ENCODE measurements at regions not wholly inside any gene's neighbourhood (a gene's known extent, or its start where the extent isn't known, plus 50 kb on each side); places are given as distances from the start of the nearest gene placed in this dataset.

GRCh38 chr4:66095065-66095464 is 424.8 kb upstream of the EPHA5 start:
- DNase-seq: no peak

GRCh38 chr4:66094070-66094469 is 423.8 kb upstream of the EPHA5 start:
- DNase-seq: no peak

GRCh38 chr4:66091786-66092185 is 421.5 kb upstream of the EPHA5 start:
- peak; percentile 75 for DNase-seq

GRCh38 chr4:66073961-66074360 is 403.7 kb upstream of the EPHA5 start:
- no peak for DNase-seq

GRCh38 chr4:66071911-66072310 is 401.6 kb upstream of the EPHA5 start:
- DNase-seq: no peak

- DNase-seq: no peak
Measured at GRCh38 chr4:66062921-66063320, 392.6 kb upstream of the EPHA5 start.

GRCh38 chr4:66062044-66062443 is 391.8 kb upstream of the EPHA5 start:
- peak; percentile 73 for DNase-seq

GRCh38 chr4:66059556-66059955 is 389.3 kb upstream of the EPHA5 start:
- DNase-seq: no peak

GRCh38 chr4:66059136-66059535 is 388.8 kb upstream of the EPHA5 start:
- no peak for DNase-seq

GRCh38 chr4:66055999-66056398 is 385.7 kb upstream of the EPHA5 start:
- DNase-seq: no peak

GRCh38 chr4:66052426-66052825 is 382.1 kb upstream of the EPHA5 start:
- DNase-seq: peak; percentile 22

- DNase-seq: peak; percentile 52
Measured at GRCh38 chr4:66048861-66049260, 378.6 kb upstream of the EPHA5 start.

- no peak for DNase-seq
Measured at GRCh38 chr4:66045913-66046312, 375.6 kb upstream of the EPHA5 start.

- DNase-seq: no peak
Measured at GRCh38 chr4:66035701-66036100, 365.4 kb upstream of the EPHA5 start.

- DNase-seq: no peak
Measured at GRCh38 chr4:66034671-66035070, 364.4 kb upstream of the EPHA5 start.

- no peak for DNase-seq
Measured at GRCh38 chr4:66034262-66034661, 364.0 kb upstream of the EPHA5 start.

GRCh38 chr4:66032571-66032970 is 362.3 kb upstream of the EPHA5 start:
- DNase-seq: no peak

GRCh38 chr4:66028668-66029067 is 358.4 kb upstream of the EPHA5 start:
- no peak for DNase-seq

- DNase-seq: no peak
Measured at GRCh38 chr4:66023061-66023460, 352.8 kb upstream of the EPHA5 start.

GRCh38 chr4:66017671-66018070 is 347.4 kb upstream of the EPHA5 start:
- peak; percentile 15 for DNase-seq

- no peak for DNase-seq
Measured at GRCh38 chr4:66016240-66016639, 346.0 kb upstream of the EPHA5 start.

GRCh38 chr4:66014146-66014765 is 344.0 kb upstream of the EPHA5 start:
- no peak for DNase-seq

GRCh38 chr4:66000510-66001117 is 330.3 kb upstream of the EPHA5 start:
- DNase-seq: peak; percentile 74

- no peak for DNase-seq
Measured at GRCh38 chr4:65999518-65999871, 329.2 kb upstream of the EPHA5 start.

Data from fibroblast of skin of back (primary cell).